ENCODE measurements at regions not wholly inside any gene's neighbourhood (a gene's known extent, or its start where the extent isn't known, plus 50 kb on each side); places are given as distances from the start of the nearest gene placed in this dataset.

GRCh38 chr15:70589728-70590127, 173.6 kb downstream of the UACA start:
- TF ChIP-seq CTCF (IDR thresholded peaks at IDR 0.05) = no peak
- no peak for TF ChIP-seq POLR2AphosphoS5 (IDR thresholded peaks at IDR 0.05)
- no peak for TF ChIP-seq EP300 (IDR thresholded peaks at IDR 0.05)
